ENCODE measurements at regions not wholly inside any gene's neighbourhood (a gene's known extent, or its start where the extent isn't known, plus 50 kb on each side); places are given as distances from the start of the nearest gene placed in this dataset.
A peak's percentile ranks its signal among the peaks of the same experiment; 100 is the strongest.
"Not testable (repeated sequence)": the region's sequence is repeated elsewhere in the genome, so short reads cannot be mapped to it uniquely, and the experiment has no call there.

GRCh38 chr3:186453531-186453930, 90.6 kb downstream of the CRYGS start:
- DNase-seq: no peak

DNA sequence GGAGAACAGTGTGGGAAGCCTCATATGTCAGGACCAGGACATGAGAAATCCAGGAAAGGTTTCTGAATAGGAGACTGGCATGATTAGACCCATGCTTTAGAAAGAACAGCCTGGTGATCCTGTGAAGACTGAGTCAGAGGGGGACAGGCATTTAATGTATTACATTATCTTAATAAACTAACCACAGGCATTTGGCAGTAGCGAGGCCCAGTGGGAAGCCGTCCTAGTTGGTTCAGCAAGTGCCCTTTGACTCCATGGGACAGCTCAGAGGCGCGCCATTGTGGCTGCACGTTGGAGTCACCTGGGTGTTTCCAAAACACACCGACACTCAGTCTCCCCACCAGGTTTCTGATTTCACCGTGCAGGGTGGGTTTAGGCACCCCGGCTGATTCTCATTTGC, 90.5 kb upstream of the DGKG start:
- no peak for DNase-seq

DNA sequence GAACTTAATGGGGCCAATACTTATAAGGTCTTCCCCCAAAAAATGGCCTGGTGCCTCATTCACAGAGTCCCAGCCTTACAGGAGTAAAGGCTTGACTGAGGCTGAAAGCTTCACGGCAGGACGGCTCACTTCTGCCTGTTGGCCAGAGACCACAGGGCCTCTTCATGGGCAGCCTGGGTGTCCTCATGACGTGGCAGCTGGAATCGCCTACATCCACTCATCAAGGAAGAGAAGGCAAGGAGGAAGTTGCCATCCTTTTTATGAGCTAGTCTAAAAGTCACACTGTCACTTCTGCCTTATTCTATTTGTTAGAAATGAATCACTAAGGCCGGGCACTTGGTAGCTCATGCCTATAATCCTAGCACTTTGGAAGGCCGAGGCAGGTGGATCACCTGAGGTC, 89.3 kb upstream of the DGKG start:
- no peak for DNase-seq

DNA sequence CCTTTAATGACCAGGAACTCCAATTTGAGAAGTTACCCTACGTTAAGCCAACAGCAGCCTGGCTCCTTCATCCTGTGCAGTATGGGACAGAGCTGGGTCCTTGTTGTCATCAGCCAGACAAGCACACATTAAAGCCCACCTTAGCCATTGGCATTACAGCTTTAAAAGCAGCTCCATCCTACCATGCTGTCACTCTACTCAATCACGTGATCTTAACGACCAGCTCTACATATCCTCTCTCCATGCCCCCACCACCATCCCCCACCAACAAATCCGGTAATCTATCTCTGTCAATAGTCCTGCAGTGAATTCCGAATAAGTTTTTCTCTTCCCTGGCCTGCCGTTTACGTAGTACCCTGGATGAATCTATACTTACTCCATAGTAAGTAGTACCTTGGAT, 82.9 kb upstream of the DGKG start:
- no peak for DNase-seq

DNA sequence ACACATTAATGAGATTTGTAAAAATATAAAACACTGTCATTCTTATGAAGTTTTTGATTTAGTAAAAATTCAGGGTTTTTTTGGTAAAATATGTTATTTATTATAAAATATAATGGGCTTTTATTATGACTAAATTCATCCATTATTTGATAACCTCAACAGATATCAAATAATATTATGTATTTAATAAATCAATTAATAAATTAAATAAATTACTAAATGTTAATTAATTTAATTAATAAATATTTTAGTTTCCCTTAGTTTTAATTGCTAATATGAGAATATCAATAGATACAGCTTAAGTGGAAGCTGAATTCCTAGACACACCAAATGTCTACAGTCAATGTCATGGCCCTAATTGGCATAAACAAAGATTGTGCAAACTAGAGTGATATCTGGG, 82.3 kb upstream of the DGKG start:
- no peak for DNase-seq

GRCh38 chr3:186442979-186443378, 80.9 kb upstream of the DGKG start:
- not testable (repeated sequence) for DNase-seq

DNA sequence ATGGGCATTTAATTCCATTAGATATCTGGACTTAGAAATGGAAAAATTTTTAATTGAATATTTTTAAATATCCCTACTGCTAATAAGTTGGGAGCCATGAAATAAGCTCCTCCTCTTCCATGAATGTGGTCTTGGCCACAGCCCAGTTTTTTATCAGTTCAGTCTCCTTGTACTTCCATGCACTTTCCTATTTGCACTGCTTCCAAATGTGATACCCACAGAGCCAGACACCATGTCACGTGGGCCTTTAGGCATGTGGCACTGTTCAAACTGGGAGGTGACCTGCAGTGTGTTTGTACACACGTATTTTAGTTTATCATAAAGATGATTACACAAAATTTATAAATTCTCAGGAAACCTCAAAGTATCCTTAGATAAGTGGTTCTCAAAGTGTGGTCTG, 80.1 kb upstream of the DGKG start:
- DNase-seq: peak; percentile 7

DNA sequence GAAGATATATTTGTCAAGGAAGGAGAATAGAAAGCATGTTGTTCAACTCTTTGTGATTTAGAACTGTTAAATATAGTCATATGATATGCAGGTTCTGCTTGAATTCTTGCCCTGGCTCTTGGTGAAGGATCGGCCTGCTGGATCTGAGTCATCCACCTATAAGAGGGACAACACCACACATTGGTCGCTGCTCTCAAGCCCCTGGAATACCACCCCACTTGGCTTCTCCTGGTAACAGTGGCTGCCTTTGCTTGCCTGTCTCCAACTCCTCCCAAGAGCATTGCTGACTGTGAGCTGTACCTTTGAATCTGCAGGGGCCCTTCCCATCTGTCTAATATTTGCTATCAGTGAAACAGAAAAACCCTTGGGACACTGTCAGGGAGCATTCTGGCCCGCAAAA, 78.9 kb upstream of the DGKG start:
- no peak for DNase-seq

- no peak for DNase-seq
These were observed 77.7 kb upstream of the DGKG start for GRCh38 chr3:186439725-186440124.

- not testable (repeated sequence) for DNase-seq
These were observed 73.3 kb upstream of the DGKG start for GRCh38 chr3:186435332-186435731.

DNA sequence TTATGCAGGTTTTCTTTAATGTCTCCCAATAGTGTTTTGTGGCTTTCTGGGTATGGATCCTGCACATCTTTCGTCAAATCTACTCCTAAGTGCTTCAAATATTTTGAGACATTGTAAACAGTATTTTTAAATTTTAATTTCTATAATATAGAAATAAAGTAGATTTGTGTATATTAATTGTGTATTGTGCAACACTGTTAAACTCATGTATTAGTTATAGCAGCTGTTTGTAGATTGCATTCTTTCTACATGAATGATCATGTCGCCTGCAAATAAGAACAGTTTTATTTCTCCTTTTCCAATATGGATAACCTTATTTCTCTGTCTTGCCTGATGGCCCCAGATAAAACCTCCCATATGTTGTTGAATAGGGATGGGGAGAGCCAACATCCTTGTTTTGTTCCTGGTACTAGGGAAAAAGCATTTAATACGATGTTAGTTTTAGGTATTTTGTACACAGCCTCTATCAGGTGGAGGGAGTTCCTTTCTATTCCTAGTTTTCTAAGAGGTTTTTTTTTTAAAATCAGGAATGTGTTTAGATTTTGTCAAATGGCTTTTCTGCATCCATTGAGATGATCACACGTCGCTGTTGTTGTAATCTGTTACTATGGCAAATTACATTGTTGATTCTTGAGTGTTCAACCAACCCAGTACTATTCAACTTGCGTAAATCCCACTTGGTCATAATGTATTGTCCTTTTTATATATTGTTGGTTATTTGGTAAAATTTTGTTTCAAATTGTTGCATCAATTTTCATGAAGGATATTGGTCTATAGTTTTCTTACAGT, 71.1 kb upstream of the DGKG start:
- DNase-seq: no peak

GRCh38 chr3:186432189-186432588, 70.2 kb upstream of the DGKG start:
- no peak for DNase-seq

GRCh38 chr3:186427627-186428281, 65.7 kb upstream of the DGKG start:
- DNase-seq: no peak

DNA sequence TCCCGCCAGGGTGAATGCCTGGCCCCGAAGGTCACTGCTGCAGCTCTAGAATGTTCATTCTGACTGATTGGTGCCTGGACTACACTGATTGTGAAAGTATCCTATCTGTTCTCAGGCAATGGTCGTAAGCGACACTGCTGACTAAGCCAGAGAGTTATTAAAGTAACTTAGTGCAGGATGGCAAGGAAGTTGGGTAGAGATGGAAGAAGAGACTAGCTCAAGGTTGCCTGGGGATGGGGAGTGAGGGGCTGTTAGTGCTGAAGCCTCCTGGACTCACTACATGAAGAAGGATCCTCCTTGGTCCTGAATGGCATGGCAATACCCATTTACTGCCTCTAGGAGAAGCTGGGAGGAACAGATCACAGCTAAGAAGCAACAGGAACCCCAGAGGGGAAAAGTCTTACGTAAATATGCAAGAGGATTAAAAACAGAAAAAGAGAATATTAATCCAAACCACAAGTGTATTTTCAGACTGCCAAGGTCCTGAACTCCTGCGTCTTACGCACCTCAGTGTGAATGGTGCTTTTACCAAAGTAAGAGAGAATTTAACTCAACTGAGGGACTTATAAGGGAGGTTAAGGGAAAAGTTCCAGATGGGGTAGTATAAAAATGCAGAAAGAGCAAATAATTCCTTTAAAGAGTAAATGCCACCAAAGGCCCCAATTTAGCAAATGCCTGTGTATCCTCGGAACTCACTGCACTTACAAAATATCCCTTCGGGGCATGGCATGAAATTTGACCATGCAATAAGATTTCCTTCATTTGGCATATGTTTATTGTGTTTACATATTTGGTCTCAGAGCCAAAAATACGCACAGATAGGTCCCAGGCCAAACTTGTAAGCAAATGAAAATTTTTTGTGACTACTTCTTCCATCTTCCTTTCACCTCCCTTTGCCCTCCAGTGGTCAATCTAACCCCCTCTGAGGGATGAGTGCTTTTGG, 64.0 kb upstream of the DGKG start:
- DNase-seq: peak; percentile 26

GRCh38 chr3:186421946-186422345, 59.9 kb upstream of the DGKG start:
- no peak for DNase-seq

DNA sequence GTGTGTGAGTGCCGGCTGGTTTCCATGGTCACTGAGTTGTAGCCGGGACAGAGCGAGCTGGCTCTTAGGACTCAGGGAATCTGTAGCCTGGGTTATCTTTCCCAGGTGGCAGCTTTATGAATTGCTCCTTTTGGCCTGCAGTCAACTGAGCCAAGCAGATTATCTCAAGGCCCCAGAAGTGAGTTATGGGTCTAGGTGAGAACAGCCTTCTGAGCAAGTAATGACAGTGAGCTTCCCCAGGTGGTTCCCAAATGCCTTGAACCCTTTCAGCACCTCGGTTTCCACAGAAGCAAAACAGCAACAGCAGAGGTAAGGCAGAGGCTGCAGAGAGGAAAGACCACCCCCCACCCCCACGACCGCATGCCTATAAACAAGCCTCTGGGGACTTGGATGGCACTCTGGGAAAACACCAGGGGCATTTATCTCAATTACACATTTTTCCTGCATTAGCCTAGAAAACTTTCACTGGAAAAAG, 56.7 kb upstream of the DGKG start:
- DNase-seq: no peak

DNA sequence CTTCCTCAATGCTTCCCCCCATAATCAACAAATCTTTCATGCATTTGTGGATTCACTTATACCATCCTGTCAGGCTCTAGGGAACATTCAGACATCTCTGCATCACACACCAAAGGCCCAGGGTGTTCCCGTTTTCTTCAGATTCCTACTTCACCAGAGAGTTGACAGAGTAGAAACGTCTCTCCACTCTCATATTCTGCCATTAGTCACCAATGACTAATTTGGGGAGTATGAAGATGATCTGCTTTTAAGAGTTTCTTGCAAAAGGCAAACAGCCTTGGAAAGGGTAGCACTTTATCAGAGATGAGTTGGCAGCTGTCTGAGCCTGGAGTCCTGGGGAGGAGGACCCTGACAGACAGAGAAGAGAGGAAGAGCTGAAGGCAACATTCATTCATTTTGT, 55.8 kb upstream of the DGKG start:
- DNase-seq: no peak

DNA sequence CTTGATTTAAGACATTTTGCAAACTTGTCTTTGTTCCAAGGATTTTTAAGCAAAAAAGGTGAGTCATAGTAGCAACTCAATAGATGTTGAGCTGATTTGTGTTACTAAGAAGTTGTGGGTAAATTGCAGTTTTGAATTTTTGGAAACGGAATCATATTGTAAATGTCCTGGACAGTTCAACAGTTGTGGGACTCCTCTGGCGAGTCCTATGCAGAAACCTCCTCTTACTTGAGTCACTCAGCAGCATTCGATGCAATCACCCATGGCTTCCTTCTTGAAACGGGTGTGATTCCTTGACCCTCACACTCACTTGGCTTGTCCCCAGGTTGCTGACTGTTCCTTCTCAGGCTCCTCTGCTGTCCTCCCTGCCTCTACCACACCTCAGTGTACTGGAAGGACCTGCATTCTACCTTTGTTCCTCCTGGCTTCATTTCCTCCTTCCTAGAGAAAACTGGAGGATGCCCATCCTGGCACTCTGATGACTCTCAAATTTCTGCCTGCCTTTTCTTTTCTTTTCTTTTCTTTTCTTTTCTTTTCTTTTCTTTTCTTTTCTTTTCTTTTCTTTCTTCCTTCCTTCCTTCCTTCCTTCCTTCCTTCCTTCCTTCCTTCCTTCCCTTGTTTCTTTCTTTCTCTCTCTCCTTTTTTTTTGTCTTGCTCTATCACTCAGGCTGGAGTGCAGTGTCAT, 52.8 kb upstream of the DGKG start:
- DNase-seq: no peak

GRCh38 chr3:186413615-186414415, 51.8 kb upstream of the DGKG start:
- DNase-seq: peak; percentile 20

- no peak for DNase-seq
These were observed 50.0 kb upstream of the DGKG start for GRCh38 chr3:186411994-186412393.
